Hindlimb muscle (tissue), 1 donor: ENCODE measurements at regions not wholly inside any gene's neighbourhood (a gene's known extent, or its start where the extent isn't known, plus 50 kb on each side); places are given as distances from the start of the nearest gene placed in this dataset.

Experiments
- DNase-seq: peaks from one replicate; pipeline ENCODE4 v3.0.0-alpha.2; 2013

DNA sequence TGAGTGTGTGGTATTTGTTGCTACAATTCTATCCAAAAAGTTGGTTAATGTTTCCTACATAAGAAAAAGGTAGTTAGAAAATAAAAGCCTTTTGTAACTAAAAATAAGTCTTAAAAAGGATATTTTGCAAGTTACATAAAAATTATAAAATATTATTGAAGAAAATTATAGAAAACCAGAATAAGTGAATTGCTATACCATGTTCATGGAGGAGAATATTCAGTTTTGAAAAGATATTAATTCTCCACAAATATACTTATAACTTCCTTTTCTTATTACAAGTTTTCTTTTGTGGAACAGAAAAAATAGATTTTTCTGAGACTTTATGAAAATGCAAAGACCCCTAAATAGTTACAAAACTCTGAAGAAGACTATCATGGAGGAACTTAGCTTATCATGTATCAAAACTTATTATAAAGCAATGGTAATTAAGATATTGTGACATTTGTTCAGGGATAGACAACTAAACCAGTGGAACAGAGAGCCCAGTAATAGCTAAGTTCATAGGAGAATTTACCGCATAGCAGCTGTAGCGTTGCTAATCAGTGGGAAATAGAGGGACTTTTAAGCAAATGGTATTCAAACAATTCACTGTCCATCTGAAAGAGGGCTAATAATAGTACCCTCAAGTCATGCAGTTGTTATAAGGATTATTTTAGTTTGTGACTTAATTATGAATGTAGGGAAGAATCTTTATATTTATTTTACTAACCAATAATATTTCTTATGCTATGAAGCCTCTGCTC is 515.2 kb upstream of the ZNF608 start:
- no peak for DNase-seq

DNA sequence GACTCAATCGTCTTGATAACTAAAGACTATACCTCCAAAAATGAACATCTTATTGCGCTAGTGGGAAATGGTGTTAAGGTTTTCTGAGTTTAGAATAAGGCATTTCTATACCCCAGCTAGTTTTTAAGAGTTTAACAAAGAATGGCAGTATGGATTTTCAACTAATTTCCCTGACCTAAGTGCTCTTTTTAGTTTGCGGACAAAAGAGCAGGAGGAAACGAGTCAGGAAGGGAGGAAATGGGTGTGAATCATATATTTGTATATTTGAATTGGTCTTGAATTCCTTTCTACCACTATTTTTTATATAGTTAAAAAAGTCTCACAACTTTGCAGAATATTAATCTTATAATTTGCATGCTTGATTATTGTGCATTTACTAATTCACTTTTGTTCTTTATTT is 516.3 kb upstream of the ZNF608 start:
- DNase-seq: no peak

DNA sequence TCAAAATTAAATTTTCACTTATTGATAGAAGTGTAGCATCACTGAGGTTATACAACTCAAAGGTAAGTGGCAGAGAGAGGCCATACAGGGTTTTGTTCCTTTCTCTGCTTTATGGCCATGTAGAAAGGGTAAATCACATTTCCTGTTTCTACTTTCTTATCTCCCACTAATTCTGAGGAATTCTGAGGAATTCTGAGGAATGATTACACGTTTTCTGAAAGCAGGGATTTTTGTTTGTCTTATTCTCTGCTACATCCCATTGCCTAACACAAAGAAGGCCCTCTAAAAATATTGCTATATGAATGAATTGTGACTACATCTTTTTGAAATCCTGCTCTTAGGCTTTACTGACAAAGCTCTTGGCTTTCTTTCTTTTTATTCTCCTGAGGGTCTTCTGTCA is 516.9 kb upstream of the ZNF608 start:
- DNase-seq: no peak

DNA sequence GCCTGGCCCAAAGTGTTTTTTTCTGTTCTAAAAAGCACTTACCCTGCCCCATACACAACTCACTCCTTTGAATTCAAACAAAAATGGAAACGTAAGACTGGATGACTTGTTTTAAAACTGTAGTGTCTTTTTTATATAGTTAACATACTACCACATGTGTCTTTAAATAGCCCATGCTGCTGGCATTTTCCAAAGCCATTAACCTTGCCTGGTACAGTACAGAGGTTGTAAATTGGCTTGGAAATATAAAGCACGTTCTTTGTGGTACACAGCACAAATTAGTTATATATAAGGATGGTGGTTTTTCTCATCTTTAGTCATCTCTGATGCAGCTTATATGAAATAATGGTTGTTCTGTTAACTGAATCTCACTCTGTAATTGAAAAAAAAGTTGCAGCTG is 519.7 kb upstream of the ZNF608 start:
- DNase-seq: no peak

DNA sequence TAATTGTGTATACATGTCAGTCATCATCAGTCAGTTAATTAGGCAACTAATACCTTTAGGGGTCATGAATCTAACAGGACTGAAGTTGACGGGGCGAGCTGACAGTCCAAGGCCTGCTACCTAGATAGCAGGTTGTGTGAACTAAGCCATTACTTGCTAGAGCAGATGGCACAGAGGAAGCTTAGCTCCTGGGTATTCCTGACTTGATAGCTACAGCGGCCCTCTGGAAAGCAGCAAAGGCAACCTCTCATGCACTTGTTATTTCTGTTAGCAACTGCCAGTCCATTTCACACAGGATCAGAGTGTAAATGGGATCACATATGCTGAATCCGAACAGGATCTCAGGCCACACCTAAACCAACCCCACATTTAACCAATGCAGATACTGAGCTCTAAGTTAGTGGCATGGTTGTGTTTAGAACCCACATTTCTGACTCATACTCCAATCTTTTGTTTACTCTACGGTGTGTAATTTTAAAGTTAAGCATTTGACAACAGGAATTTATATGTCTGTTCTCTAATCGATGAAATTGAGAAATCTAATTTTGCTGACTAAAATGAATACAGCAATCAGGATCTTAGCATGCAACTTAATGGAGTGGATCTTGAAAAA is 521.3 kb upstream of the ZNF608 start:
- DNase-seq: no peak

DNA sequence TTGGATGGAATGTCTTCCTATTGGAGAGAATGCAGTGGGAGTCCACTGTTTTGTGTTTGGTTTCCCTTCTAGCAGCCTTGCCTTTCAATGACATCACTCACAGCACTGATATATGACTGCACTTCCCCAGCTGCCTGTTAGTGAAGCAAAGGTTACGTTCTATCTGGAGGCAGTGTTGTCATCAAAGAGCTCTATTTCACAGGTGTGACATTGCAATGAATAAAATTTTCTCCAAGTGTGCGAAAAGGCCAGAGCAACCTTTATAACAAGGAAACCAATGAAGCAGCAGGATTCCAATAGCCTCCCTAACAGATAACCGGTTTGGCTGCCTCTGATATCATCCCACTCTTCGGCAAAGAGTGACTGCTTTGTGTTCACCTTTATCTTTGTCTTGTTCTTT is 523.5 kb upstream of the ZNF608 start:
- DNase-seq: no peak

DNA sequence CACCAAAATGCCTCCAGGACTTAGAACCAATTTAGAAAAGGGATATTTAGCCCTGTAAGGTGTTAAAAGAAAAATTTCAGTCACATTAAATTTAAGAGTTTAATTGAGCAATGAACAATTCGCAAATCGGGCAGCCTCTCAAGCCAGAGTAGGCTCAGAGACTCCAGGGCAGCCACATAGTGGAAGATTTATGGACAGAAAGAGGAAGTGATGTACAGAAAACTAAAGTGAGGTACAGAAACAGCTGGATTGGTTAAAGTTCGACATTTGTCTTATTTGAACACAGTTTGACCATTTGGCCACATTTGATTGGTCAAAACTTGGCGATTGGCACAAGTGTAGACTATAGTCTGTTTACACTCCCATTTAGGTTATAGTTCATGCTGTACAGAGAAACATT is 525.9 kb upstream of the ZNF608 start:
- DNase-seq: no peak

DNA sequence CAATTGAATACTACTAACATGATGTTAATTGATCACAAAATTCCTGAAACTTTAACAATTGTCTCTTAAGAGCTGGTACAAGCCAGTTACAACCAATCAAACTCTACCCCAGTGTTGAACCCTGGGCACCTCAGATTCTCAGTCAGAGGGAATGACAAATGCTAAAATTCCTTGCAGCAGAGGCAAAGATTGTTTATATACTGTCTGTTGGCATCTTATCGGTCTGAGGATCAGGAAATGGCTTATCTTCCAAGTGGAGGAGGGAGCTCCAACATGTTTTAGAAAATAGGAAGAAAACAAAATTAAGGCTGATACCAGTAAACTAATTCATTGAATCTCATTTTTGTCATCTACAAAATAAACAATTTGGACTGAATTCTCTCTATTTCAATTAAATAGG is 527.8 kb upstream of the ZNF608 start:
- DNase-seq: no peak

DNA sequence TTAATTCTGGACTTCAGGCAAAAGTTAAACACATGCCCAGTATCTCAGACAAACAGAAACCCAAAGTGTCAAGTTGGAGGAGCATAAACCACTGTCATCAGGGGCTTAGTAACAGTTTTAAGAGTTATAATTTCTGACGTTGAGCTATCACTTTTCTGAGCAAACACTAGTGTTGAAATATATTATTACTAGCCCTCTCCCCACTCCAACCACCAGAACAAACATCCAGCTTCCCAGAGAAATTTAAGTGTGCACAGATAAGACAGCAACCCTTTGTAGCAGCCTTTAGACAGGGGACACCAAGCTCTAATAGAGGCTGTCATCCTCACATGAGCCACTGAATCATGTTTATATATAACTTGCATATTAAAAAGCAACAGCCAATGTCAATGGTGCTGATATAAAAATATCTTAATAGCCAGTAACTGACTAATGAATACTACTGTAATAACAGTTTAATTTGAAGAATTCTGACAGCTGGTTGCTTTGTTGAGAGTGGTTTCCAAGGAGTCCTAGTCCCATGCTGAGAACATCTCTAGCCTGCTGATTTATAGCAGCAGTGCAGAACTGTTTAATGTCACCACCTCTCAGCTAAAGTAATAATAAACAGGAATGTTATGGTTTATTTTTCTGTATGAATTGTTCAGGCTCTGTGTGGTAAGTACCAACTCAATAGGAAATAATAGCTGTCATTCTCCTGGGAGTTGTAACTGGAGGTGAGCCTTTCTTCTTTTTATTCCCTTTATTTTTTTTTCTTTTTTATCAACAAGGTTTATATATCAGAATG is 528.7 kb upstream of the ZNF608 start:
- no peak for DNase-seq

DNA sequence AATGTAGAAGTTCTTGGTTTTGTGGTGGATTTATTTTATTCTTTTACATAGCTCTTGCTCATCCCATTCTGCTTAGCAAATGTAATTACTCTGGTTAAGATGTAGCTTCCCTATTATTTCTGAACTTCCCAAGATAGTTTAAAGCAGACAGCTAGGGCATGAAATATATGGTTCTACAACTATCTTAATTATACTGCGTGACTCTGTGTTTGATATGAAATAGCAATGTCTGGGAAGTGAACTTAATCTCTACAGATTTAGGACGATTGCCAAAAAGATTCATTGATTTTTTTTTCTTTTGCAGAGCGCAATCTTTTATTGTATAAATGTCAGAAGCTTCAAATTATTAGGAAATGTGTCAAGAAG is 529.3 kb upstream of the ZNF608 start:
- no peak for DNase-seq

DNA sequence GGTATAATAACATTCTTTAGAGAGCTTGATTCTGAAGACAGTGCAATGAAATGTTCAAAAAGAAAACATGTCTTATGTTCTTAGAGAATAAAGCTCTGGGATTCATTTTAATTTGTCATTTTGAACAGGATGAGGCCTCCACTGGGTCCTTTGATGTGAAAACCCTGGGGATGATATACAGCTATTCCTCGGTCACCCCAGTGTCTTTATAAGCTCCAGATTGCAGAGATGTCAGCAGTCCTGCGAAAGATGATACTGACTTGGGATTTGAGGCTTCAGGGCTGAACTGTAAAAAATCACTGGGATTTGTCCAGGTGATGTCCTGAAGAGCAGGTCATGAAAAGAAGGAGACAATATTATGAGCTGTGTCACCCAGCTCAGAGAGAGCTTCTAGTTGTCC is 529.7 kb upstream of the ZNF608 start:
- no peak for DNase-seq

DNA sequence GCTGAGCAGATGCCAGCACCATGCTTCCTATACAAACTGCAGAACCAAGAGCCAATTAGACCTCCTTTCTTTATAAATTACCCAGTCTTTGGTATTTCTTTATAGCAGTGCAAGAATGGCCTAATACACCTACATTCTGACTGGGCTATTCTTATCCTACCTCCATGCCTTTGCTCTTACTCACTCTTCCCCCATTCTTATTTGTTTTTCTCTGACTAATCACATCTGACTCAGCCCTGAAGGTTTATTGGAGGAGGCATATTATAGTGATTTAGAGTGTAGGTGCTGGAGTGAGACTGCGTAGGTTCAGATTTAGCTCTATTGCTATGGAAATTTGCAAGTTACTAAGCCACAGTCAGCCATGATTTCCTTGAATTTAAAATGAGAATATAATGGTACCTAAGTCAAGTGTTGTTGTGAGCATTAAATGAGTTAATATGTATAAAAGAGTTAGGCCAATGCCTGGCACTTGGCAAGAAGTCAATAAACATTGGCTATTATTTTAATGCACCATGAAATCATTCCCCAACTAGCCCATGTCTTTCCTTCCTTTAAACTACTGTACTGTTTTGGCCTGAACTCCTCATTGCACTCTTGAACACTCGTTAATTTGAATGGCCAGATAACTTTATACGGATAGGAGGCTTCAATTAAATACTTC is 531.2 kb upstream of the ZNF608 start:
- DNase-seq: no peak

DNA sequence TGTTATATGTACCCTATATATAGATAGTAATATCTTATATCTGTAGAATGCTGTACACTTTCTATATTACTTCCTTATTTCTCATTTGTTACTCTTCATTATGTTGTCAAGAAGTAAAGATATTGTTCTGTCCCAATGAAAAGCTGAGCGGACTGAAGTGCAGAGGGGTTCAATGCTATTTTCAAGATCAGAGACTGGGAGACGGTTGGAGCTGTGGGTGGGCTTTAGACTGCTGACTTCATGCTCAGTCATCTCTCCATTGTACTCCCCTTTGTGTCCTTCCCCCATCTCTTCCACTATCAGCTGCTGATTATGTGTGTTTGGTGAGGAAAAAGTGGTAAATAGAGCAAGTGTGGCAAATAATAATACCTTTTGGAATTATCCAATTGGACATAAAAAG is 532.3 kb upstream of the ZNF608 start:
- DNase-seq: no peak

DNA sequence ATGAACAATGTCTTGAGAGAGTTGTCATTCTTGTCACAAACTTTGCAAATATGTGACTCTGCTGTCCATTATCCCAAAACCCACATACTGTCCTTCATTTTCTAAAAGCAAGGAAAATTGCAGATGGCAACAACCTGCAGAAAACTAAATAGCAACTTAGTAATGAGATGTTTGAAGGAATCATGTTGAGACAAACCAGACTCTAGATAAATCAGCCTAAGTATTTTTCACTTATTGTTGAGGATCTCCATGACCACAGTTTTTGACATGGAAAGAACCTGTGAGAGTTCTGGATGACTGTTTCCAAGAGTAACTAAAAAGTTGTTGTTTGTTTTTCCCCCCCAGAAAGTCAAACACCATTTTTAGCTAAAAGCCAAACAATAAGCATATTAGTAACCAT is 535.2 kb upstream of the ZNF608 start:
- no peak for DNase-seq

DNA sequence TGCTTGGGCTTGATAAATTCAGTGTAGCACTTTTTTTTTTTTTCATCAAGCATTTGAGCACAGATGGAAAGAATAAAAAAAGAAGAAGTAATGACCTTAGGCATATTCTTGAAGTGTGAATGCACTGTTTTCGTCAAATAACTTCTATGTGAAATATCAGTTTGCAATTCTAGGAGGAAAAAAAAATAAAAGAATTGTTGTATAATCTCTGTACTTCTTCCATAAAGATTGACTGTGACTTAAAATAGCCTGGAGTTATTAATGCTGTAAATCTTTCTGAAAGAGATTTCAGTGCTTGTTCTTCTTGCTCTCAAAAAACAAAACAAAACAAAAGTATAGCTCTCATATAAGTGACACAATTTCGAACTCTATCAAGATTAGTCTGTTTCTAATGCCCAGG is 536.9 kb upstream of the ZNF608 start:
- DNase-seq: no peak

DNA sequence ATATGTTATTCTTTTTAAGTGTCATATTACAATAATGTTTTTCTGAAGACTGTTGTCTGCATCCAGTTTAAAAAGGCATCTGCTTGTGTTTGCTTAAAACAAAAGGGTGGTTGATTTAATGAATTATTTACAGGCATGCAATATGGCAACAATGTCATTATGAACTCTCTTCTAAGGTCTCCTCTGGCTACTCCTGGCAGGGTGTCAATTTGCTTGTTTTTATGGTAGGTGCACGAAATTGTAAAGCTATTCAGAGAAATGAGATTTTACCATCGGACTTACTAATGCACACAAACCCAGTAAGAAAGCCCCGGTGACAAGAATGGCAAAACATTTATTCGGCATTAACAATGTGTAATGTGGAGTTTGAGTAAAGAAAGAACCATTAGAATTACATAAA is 539.8 kb upstream of the ZNF608 start:
- no peak for DNase-seq

DNA sequence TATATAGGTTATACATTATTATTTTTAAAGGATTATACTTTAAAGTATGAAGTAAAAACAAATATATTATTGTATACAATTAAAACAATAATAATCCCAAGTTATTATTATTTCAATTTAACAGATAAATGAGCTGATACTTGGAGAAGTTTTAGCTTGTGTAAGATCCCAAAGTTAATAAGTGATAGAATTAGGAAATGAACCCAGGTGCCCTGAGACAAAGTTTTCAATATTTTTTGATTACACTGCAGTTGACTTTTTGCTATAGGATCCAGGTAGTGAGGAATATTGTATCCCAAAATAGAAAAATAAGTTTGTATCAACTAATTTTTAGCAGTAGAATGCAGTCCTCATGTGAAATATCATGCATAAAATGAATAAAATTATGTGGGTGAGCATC is 543.2 kb upstream of the ZNF608 start:
- no peak for DNase-seq

DNA sequence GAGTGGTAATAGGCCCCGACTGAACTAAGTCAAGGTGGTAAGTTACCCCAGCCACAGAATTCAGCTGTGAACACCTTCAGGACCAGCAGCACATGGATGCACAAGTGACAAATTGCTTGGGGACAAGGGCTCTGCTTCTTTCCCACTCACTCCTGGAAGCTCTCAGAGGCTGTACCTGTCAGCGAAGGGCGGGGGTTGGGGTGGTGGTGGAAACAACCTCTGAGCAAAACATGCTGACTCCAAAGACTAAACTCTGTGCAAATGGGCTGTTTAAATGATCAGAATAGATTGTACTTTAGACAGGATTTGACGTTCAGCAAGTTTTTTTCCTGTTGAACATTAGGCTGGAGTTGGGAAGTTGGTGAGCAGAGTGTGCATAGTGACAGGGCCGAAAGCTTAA is 544.5 kb upstream of the ZNF608 start:
- DNase-seq: no peak

DNA sequence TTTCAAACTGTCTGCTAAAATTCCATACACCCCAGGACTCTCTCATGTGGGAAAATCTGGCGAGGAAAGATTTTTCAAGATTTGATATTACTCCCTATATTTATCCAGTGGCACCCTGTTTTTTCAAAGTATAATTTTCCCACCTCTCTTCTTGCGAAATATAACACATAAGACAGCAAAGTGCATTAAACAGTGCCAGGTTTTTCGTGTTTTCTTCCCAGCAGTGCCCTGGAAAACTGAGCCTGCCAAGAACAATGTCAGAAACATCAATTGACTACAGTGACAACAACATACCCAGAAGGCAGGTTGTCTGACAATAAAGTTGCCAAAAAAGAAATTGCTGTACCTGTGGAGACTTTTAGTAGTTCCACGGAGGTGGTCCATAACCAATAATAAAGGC is 545.0 kb upstream of the ZNF608 start:
- no peak for DNase-seq

DNA sequence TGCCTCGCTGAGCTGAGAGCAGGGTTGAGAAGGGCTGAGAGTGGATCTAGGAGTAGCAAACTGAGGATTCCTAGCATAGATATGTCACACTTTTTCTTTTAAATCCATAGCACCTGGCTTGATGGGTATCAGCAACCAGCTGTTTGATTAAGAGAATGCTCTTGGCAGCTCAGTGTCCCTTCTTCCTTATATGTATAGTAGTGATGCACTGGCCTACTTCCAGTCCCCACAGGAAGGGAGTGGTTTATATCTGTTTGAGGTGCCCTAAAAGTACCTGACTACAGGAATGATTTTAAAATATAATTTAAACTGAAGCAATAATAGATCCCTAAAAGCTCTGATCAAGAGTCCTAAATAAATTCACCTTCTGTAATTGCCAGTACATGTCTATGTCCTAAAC is 546.8 kb upstream of the ZNF608 start:
- no peak for DNase-seq

DNA sequence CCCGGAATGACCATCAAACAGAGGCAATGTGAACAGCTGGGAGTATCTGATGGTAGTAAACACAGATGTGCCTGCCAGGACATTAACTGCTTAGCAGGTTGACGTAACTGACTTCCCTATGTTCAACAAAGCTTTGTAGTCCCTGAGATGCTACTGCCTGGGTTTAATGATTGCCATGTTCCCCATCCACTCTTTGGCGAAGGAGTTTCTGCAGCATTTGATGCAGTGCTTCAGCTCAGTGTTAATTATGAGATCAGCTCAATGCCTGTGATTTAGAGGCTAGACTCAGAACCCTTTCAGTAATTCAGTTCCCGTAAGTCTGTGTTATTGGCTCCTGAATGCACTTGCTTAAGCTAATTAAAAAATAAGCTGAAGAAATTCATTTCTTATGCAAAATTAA is 547.3 kb upstream of the ZNF608 start:
- no peak for DNase-seq

DNA sequence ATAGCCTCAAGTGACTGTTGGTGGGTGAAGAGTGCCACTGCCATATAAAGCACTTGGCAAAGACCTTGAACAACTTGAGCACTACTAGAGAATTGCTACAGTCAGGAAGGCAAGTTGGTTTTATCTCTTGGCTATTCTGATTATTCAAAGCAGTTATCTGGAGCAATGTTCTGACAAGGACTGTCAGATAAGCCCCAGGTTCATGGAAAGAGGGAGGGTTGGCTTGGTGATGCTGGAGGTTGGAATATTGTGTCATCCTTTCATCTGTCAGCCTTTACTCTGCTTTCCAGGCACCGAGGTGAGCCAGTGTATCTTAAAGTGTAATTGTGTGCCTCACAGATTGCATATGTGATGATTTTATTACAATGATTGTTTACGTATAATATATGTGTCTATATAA is 548.4 kb upstream of the ZNF608 start:
- DNase-seq: no peak

DNA sequence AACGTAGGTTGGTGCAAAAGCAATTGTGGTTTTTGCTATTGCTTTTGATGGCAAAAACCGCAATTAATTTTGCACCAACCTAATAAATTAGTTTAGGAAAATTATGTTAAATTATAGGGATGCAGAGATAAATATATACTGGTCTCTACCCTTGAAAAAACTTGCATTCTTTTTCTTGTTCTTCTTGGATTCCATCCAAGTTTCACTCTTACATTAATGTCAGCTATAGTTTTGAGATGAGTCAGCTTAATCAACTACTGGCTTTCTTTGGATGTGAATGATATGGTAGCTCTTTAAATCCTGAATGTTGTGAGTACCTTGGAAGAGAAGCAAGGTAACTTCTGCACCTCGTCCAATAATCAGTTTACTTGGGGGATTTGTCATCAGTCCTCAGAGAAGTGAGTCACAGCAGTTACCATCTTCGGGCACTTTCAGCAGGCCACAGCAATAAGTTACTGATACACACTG is 549.0 kb upstream of the ZNF608 start:
- DNase-seq: no peak
